ENCODE measurements at regions not wholly inside any gene's neighbourhood (a gene's known extent, or its start where the extent isn't known, plus 50 kb on each side); places are given as distances from the start of the nearest gene placed in this dataset.

DNA sequence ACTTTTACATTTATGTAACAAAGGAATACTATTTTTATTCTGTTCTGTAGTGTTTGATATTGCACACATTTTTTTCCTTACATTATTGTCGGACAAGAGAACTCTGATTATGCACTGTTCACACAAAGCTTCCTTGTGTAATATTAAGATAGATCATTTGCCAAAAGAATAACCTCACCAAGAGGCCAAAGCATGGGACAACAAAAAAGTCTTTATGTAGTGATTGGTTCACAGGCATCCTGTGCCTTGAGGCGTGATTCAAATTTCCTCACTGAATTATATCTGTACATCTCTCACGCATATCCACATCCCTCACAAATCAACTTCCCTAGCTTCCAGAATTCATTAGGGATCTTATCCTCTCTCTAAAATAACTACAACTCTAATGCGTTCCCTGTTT lies 642.7 kb downstream of the NR4A2 start:
- no peak for TF ChIP-seq CTCF (IDR thresholded peaks at IDR 0.05)
- H3K4me1 Mint-ChIP-seq (ENCODE audit: low read depth) = no peaks in the 10 kb centered on the region
- no peaks in the 10 kb centered on the region for H3K27me3 Mint-ChIP-seq
- CTCF ChIA-PET = no interaction called here
- H3K9me3 Mint-ChIP-seq = no peaks in the 10 kb centered on the region
- no peak overlapping the region for H3K4me3 Mint-ChIP-seq
- H3K36me3 Mint-ChIP-seq (ENCODE audit: low read depth) = no peaks in the 10 kb centered on the region
- DNase-seq (no peak), ATAC-seq (no peak)
- intact Hi-C loops (cut with micrococcal nuclease) = no loop called here
- H3K27ac Mint-ChIP-seq = no peak overlapping the region
- POLR2A ChIA-PET = no interaction called here

DNA sequence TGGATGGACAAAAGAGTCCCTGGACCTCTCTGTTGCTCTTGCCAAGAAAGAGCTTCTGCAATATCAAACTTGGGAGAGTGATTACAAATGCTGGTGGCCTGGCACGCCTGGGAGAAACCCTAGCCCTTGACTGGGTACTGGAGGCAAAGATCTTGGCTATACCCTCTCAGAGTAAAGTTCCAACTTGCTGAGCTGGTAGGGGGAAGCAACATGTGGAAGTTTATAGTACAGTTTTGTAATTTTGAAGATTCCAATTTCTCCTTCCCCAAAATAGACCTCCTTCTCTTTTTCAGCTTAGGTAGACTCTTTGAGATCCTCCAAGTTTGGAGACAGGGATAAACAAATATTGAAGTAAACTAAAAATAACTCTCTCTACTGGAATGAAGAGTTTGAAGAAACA lies 645.3 kb downstream of the NR4A2 start:
- Mint-ChIP-seq H3K9me3 (no peaks in the 10 kb centered on the region), H3K4me1 (ENCODE audit: low read depth) (no peaks in the 10 kb centered on the region), H3K27ac (no peak overlapping the region), H3K27me3 (no peaks in the 10 kb centered on the region), H3K36me3 (ENCODE audit: low read depth) (no peaks in the 10 kb centered on the region), H3K4me3 (no peak overlapping the region)
- ATAC-seq (no peak), DNase-seq (no peak)
- POLR2A ChIA-PET = no interaction called here
- intact Hi-C loops (cut with micrococcal nuclease) = no loop called here
- TF ChIP-seq CTCF (IDR thresholded peaks at IDR 0.05) = no peak
- CTCF ChIA-PET = no interaction called here

DNA sequence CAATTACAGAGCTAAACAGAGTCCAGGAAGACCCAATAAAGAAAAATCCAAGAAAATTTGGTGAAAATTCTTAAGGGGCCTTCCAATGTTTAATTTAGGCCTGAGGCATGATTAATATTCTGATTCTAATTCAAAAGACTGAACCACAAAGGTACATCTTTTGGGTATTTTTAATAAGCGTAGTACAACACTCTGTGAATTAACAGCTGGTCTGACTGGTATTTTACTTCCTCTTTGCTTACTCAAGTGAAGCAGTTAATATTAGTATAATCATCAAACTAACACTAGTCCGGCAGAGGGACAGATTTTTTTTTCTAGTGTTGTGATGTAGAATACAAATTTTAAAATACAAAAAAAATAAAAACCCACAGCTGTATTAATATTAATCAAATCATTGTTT lies 652.9 kb downstream of the NR4A2 start:
- intact Hi-C loops (cut with micrococcal nuclease) = no loop called here
- H3K36me3 Mint-ChIP-seq (ENCODE audit: low read depth) = no peaks in the 10 kb centered on the region
- no peaks in the 10 kb centered on the region for H3K27me3 Mint-ChIP-seq
- no peak for TF ChIP-seq CTCF (IDR thresholded peaks at IDR 0.05)
- H3K9me3 Mint-ChIP-seq = peaks cover 4% of the 10 kb centered on the region
- no peaks in the 10 kb centered on the region for H3K4me1 Mint-ChIP-seq (ENCODE audit: low read depth)
- no peak overlapping the region for H3K4me3 Mint-ChIP-seq
- DNase-seq (no peak), ATAC-seq (no peak)
- ChIA-PET POLR2A (no interaction called here), CTCF (no interaction called here)
- no peak overlapping the region for H3K27ac Mint-ChIP-seq

DNA sequence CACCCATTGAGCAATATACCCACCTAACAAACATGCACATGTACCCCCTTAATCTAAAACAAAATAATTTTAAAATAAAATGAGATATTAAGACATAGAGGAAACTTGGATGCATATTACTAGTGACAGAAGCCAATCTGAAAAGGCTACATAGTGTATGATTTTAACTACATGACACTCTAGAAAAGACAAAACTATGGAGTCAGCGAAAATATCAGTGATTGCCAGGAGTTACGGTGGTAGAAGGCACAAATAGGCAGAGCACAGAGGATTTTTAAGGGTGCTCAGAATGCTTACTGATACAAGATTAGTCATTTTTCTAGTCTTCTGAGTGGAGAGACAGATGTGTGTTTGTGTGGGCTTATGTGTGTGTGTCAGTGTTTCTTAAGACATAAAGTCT lies 656.6 kb downstream of the NR4A2 start:
- no peak for TF ChIP-seq CTCF (IDR thresholded peaks at IDR 0.05)
- H3K27me3 Mint-ChIP-seq = no peaks in the 10 kb centered on the region
- peaks cover 10% of the 10 kb centered on the region for H3K9me3 Mint-ChIP-seq
- POLR2A ChIA-PET = no interaction called here
- no peak overlapping the region for H3K4me3 Mint-ChIP-seq
- intact Hi-C loops (cut with micrococcal nuclease) = no loop called here
- H3K4me1 Mint-ChIP-seq (ENCODE audit: low read depth) = no peaks in the 10 kb centered on the region
- H3K36me3 Mint-ChIP-seq (ENCODE audit: low read depth) = no peaks in the 10 kb centered on the region
- no peak for ATAC-seq
- CTCF ChIA-PET = no interaction called here
- no peak overlapping the region for H3K27ac Mint-ChIP-seq
- no peak for DNase-seq

GRCh38 chr2:155665704-155666103 lies 666.8 kb downstream of the NR4A2 start:
- ChIA-PET POLR2A (no interaction called here), CTCF (no interaction called here)
- Mint-ChIP-seq H3K4me3 (no peak overlapping the region), H3K36me3 (ENCODE audit: low read depth) (no peaks in the 10 kb centered on the region), H3K27me3 (no peaks in the 10 kb centered on the region), H3K4me1 (ENCODE audit: low read depth) (no peaks in the 10 kb centered on the region), H3K9me3 (no peaks in the 10 kb centered on the region), H3K27ac (no peak overlapping the region)
- DNase-seq (no peak), ATAC-seq (no peak)
- no peak for TF ChIP-seq CTCF (IDR thresholded peaks at IDR 0.05)
- intact Hi-C loops (cut with micrococcal nuclease) = no loop called here
